ENCODE measurements at regions not wholly inside any gene's neighbourhood (a gene's known extent, or its start where the extent isn't known, plus 50 kb on each side); places are given as distances from the start of the nearest gene placed in this dataset.

- DNase-seq (ENCODE audit: low read depth), result no peak
These were observed 50.8 kb upstream of the INCENP start for GRCh38 chr11:62073061-62073460.

GRCh38 chr11:62071408-62071807 is 52.4 kb upstream of the INCENP start:
- DNase-seq (ENCODE audit: low read depth), result no peak

- no peak for DNase-seq (ENCODE audit: low read depth)
These were observed 53.6 kb upstream of the INCENP start for GRCh38 chr11:62069986-62070919.

GRCh38 chr11:62069374-62069773 is 54.4 kb upstream of the INCENP start:
- no peak for DNase-seq (ENCODE audit: low read depth)

GRCh38 chr11:62068730-62069129 is 55.1 kb upstream of the INCENP start:
- no peak for DNase-seq (ENCODE audit: low read depth)

GRCh38 chr11:62067741-62068140 is 56.1 kb upstream of the INCENP start:
- DNase-seq (ENCODE audit: low read depth), result no peak

GRCh38 chr11:62064221-62064620 is 59.6 kb upstream of the INCENP start:
- no peak for DNase-seq (ENCODE audit: low read depth)

GRCh38 chr11:62062223-62062861 is 61.5 kb upstream of the INCENP start:
- no peak for DNase-seq (ENCODE audit: low read depth)

- DNase-seq (ENCODE audit: low read depth), result no peak
These were observed 62.2 kb upstream of the INCENP start for GRCh38 chr11:62061356-62062222.

- DNase-seq (ENCODE audit: low read depth), result no peak
These were observed 66.7 kb upstream of the INCENP start for GRCh38 chr11:62057069-62057468.

GRCh38 chr11:62055970-62056369 is 67.8 kb upstream of the INCENP start:
- no peak for DNase-seq (ENCODE audit: low read depth)

GRCh38 chr11:62054484-62055121 is 69.2 kb upstream of the INCENP start:
- DNase-seq (ENCODE audit: low read depth), result peak; percentile 53

GRCh38 chr11:62054081-62054480 is 69.7 kb upstream of the INCENP start:
- DNase-seq (ENCODE audit: low read depth), result no peak

GRCh38 chr11:62050716-62051115 is 73.1 kb upstream of the INCENP start:
- DNase-seq (ENCODE audit: low read depth), result no peak

GRCh38 chr11:62048100-62048499 is 75.7 kb upstream of the INCENP start:
- DNase-seq (ENCODE audit: low read depth), result no peak

- DNase-seq (ENCODE audit: low read depth), result no peak
These were observed 77.2 kb upstream of the INCENP start for GRCh38 chr11:62046568-62047100.

GRCh38 chr11:62044639-62045121 is 77.2 kb upstream of the FTH1 start:
- no peak for DNase-seq (ENCODE audit: low read depth)

- DNase-seq (ENCODE audit: low read depth), result no peak
These were observed 67.9 kb upstream of the FTH1 start for GRCh38 chr11:62035293-62035692.

GRCh38 chr11:62034036-62034338 is 66.6 kb upstream of the FTH1 start:
- no peak for DNase-seq (ENCODE audit: low read depth)

GRCh38 chr11:62033191-62034035 is 66.0 kb upstream of the FTH1 start:
- peak; percentile 53 for DNase-seq (ENCODE audit: low read depth)
